ENCODE measurements at regions not wholly inside any gene's neighbourhood (a gene's known extent, or its start where the extent isn't known, plus 50 kb on each side); places are given as distances from the start of the nearest gene placed in this dataset.

DNA sequence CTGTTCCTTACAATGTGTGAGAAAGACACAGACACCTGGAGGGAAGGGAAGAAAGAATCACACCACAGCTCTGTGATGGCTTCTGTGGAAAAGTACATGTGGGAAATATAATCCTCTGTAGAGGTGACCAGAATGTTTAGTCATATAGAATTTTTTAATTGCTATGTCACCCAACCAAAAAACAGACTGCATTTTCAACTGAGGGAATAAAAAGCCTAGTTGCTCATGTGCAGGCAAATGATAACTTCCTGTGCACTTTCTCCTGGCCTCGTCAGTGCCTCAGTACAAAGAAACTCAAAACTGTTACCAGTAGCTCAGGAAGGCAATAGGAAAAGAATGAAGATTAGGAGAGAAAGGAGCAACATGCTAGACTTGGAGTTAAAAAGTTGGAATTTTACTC lies 326.8 kb downstream of the OSR1 start:
- TF ChIP-seq POLR2A (IDR thresholded peaks at IDR 0.05) (no peak), POLR2AphosphoS5 (IDR thresholded peaks at IDR 0.05) (no peak)

Data from gastroesophageal sphincter (tissue), 2 donors.